ENCODE measurements at regions not wholly inside any gene's neighbourhood (a gene's known extent, or its start where the extent isn't known, plus 50 kb on each side); places are given as distances from the start of the nearest gene placed in this dataset.

GRCh38 chr7:390761-391410 lies 100.9 kb downstream of the FOXL3 start:
- TF ChIP-seq GATA1 (IDR thresholded peaks at IDR 0.05; ENCODE audit: low read depth, low read length) (no peak), POLR2A (IDR thresholded peaks at IDR 0.05; ENCODE audit: low read length) (no peak)

DNA sequence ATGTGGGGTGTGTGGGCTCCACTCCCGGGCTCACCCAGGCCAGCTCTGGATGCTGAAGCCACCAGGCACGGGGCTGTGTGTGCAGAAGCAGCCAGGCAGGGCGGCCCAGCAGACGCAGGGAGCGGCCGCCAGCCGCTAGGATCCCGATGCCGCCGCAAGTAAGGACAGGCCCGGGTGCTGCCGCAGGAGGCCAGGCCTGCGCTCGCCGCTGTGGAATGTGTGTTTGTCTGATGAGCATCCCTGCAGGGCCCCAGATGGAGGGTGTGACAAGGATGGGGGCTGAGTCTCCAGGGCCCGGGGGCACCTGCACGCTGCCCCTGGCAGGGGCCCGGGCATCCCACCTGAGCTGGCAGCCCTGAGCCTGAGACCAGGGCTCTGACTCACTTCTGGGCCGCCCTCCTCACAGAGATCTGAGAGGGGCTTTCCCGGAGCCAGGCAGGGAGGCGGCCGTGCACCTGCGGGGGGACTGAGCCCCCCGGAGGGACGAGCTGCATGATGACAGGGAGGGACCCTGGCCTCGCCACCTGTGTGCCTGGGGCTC lies 101.5 kb downstream of the FOXL3 start:
- no peak for DNase-seq
- TF ChIP-seq POLR2A (IDR thresholded peaks at IDR 0.05; ENCODE audit: low read length) (no peak), GATA1 (IDR thresholded peaks at IDR 0.05; ENCODE audit: low read depth, low read length) (no peak)

More at GRCh38 chr7:390761-391410, 100.9 kb downstream of the FOXL3 start:
- DNase-seq: no peak

GRCh38 chr7:391961-392524 lies 102.1 kb downstream of the FOXL3 start:
- TF ChIP-seq GATA1 (IDR thresholded peaks at IDR 0.05; ENCODE audit: low read depth, low read length): no peak
- no peak for TF ChIP-seq POLR2A (IDR thresholded peaks at IDR 0.05; ENCODE audit: low read length)
- no peak for DNase-seq

GRCh38 chr7:392822-393221 lies 102.9 kb downstream of the FOXL3 start:
- TF ChIP-seq GATA1 (IDR thresholded peaks at IDR 0.05; ENCODE audit: low read depth, low read length) (no peak), POLR2A (IDR thresholded peaks at IDR 0.05; ENCODE audit: low read length) (no peak)
- no peak for DNase-seq

GRCh38 chr7:395643-396042 lies 105.7 kb downstream of the FOXL3 start:
- TF ChIP-seq POLR2A (IDR thresholded peaks at IDR 0.05; ENCODE audit: low read length) (no peak), GATA1 (IDR thresholded peaks at IDR 0.05; ENCODE audit: low read depth, low read length) (no peak)
- no peak for DNase-seq

- TF ChIP-seq GATA1 (IDR thresholded peaks at IDR 0.05; ENCODE audit: low read depth, low read length) (no peak), POLR2A (IDR thresholded peaks at IDR 0.05; ENCODE audit: low read length) (no peak)
- no peak for DNase-seq
Observed at GRCh38 chr7:398888-399287, 108.9 kb downstream of the FOXL3 start.

GRCh38 chr7:400901-401485 lies 111.0 kb downstream of the FOXL3 start:
- DNase-seq: no peak
- TF ChIP-seq POLR2A (IDR thresholded peaks at IDR 0.05; ENCODE audit: low read length) (no peak), GATA1 (IDR thresholded peaks at IDR 0.05; ENCODE audit: low read depth, low read length) (no peak)

- no peak for DNase-seq
- TF ChIP-seq GATA1 (IDR thresholded peaks at IDR 0.05; ENCODE audit: low read depth, low read length) (no peak), POLR2A (IDR thresholded peaks at IDR 0.05; ENCODE audit: low read length) (no peak)
Observed at GRCh38 chr7:401495-401894, 111.5 kb downstream of the FOXL3 start.

DNA sequence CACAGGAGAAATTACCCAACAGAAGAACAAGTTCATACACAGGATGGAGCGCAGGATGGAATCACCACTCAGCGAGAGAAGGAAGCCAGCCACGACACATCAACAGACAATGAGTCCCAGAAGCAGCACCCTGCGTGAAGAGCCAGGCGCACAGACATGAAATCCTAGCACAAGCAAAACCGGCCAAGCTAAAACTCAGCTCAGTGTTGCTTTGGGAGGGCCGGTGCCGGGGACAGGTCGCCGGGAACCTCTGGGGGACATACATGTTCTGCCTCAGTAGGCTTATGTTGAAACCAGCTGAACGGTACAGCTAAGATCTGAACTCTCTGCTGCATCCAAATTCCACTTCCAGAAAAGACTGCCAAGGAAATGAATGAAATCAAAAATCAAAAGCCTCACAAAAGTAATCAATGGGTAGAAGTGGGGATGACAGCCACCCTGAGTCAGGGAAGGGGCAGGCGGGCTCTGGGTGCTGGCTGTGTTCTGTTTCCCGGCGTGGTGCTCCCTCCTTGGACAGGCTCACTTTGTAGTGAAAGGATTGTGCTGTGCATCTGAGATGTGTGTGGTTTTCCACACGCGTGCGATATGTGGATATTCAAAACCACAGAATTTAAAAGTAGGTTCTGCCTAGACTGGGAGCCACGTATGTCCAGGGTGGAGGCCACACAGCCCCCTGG lies 114.7 kb downstream of the PDGFA start:
- DNase-seq: no peak
- TF ChIP-seq POLR2A (IDR thresholded peaks at IDR 0.05; ENCODE audit: low read length) (no peak), GATA1 (IDR thresholded peaks at IDR 0.05; ENCODE audit: low read depth, low read length) (no peak)

DNA sequence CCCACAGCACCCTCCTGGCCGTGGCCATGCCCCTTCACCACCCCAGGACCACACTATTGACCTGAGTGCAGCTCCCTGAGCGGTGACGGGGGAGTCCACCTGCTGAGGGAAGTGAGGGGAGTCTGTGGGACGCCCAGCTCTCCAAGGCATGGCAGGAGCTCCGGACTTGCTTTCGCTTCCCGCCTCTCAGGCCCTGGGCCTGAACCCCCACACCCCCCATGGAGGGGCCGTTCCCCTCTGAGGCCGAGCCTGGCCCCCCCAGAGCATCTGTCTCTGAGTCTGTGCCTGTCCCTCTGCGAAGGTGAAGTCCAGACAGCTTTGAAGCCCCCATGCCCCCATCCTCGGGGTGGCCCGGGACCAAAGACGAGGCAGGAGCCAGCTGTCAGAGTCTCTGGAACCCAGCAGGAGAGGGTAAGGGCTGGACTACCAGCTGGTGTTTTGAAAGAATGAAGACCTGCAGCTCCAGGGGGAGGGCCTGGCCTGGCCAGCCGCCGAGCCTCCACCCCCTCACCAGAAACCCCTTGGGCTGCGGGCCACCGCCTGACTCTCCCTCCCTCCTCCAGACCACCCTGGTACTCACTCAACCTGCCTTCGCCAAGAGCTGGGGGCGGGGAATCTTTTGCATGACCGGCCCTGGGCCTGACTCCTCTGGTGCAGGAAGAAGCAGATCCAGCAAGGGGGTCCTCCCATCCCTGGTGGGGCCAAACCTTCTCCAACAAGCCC lies 114.0 kb downstream of the PDGFA start:
- no peak for DNase-seq
- TF ChIP-seq GATA1 (IDR thresholded peaks at IDR 0.05; ENCODE audit: low read depth, low read length) (no peak), POLR2A (IDR thresholded peaks at IDR 0.05; ENCODE audit: low read length) (no peak)

- TF ChIP-seq POLR2A (IDR thresholded peaks at IDR 0.05; ENCODE audit: low read length) (no peak), GATA1 (IDR thresholded peaks at IDR 0.05; ENCODE audit: low read depth, low read length) (no peak)
- DNase-seq: no peak
Observed at GRCh38 chr7:407721-408539, 111.7 kb downstream of the PDGFA start.

GRCh38 chr7:408751-409311 lies 110.8 kb downstream of the PDGFA start:
- no peak for TF ChIP-seq POLR2A (IDR thresholded peaks at IDR 0.05; ENCODE audit: low read length)
- TF ChIP-seq GATA1 (IDR thresholded peaks at IDR 0.05; ENCODE audit: low read depth, low read length): no peak
- DNase-seq: no peak
